IMR-90 (cell line): ENCODE measurements at regions not wholly inside any gene's neighbourhood (a gene's known extent, or its start where the extent isn't known, plus 50 kb on each side); places are given as distances from the start of the nearest gene placed in this dataset.

Experiments
- ATAC-seq: fragments of 200-7000 bp; cut with Tn5 transposase; 2 replicates; pipeline ENCODE4 v1.9.1; 2020; ENCODE audit warnings: low read depth, mild to moderate bottlenecking, moderate library complexity
- BruUV-seq: library from RNA; stranded (reverse); fragments of 400-500 nt; replicated peaks from 2 replicates; lab custom pipeline; 2021; lab: Mats Ljungman, UMichigan
- CTCF ChIA-PET: fragments of 300-600 bp; formaldehyde crosslinking; extraction: SDS; loops from one replicate; lab custom pipeline; 2021; ENCODE audit warnings: antibody characterized with exemption; lab: Yijun Ruan, JAX
- POLR2A ChIA-PET: fragments of 300-600 bp; sonication (Branson Sonifier 250); formaldehyde crosslinking; loops from one replicate; lab custom pipeline; 2022; ENCODE audit warnings: antibody characterized with exemption; ENCODE audit not compliant: unreplicated experiment; lab: Charles Lee
- DNase-seq: peaks from one replicate; pipeline ENCODE4 v3.0.0; 2013
- H2AFZ ChIP-seq: replicated peaks from 2 replicates; pipeline ENCODE3; 2013; ENCODE audit warnings: low read length, mild to moderate bottlenecking; ENCODE audit not compliant: poor library complexity
- H2AK5ac ChIP-seq: 2 replicates; pipeline ENCODE4 v1.6.1; 2013; ENCODE audit warnings: low read depth, low read length, inconsistent platforms
- H2AK9ac ChIP-seq: replicated peaks from 2 replicates; pipeline ENCODE3; 2013; ENCODE audit warnings: mild to moderate bottlenecking, low read depth, low read length, moderate library complexity; ENCODE audit not compliant: poor library complexity
- H2BK120ac ChIP-seq: 2 replicates; pipeline ENCODE4 v1.6.1; 2013; ENCODE audit warnings: low read depth, low read length, inconsistent platforms
- H2BK15ac ChIP-seq: 3 replicates; pipeline ENCODE4 v1.6.1; 2013; ENCODE audit warnings: low read depth, low read length, inconsistent platforms
- H2BK20ac ChIP-seq: 2 replicates; pipeline ENCODE4 v1.6.1; 2013; ENCODE audit warnings: low read depth, mild to moderate bottlenecking, inconsistent platforms, low read length, moderate library complexity
- H2BK5ac ChIP-seq: 2 replicates; pipeline ENCODE4 v1.6.1; 2013; ENCODE audit warnings: mild to moderate bottlenecking, low read depth, low read length, inconsistent platforms; ENCODE audit not compliant: poor library complexity, severe bottlenecking
- H3K14ac ChIP-seq: replicated peaks from 2 replicates; pipeline ENCODE4 v1.6.1; 2013; ENCODE audit warnings: low read depth, low read length, inconsistent platforms
- H3K18ac ChIP-seq: 2 replicates; pipeline ENCODE4 v1.6.1; 2013; ENCODE audit warnings: low read depth, low read length, control low read depth
- H3K23ac ChIP-seq: 2 replicates; pipeline ENCODE4 v1.6.1; 2013; ENCODE audit warnings: low read depth, low read length, inconsistent platforms
- H3K27ac ChIP-seq: 2 replicates; pipeline ENCODE4 v1.5.1; 2013; ENCODE audit warnings: mild to moderate bottlenecking, control low read depth, low read length; ENCODE audit not compliant: insufficient read depth
- H3K27me3 ChIP-seq: 2 replicates; pipeline ENCODE4 v1.6.1; 2013; ENCODE audit warnings: low read length; ENCODE audit not compliant: control insufficient read depth, insufficient read depth
- H3K36me3 ChIP-seq: 2 replicates; pipeline ENCODE4 v1.6.1; 2013; ENCODE audit warnings: low read length, mixed read lengths; ENCODE audit not compliant: control insufficient read depth, insufficient read depth
- H3K4ac ChIP-seq: 2 replicates; pipeline ENCODE4 v1.6.1; 2013; ENCODE audit warnings: low read depth, low read length, inconsistent platforms
- H3K4me1 ChIP-seq: 2 replicates; pipeline ENCODE4 v1.6.1; 2013; ENCODE audit warnings: low read length, mixed read lengths; ENCODE audit not compliant: control insufficient read depth, insufficient read depth
- H3K4me2 ChIP-seq: 2 replicates; pipeline ENCODE4 v1.6.1; 2013; ENCODE audit warnings: low read depth, mild to moderate bottlenecking, control low read depth, low read length, moderate library complexity
- H3K4me3 ChIP-seq: 2 replicates; pipeline ENCODE4 v1.5.1; 2013; ENCODE audit warnings: low read depth, mild to moderate bottlenecking, control low read depth, low read length, moderate library complexity; ENCODE audit not compliant: insufficient read depth
- H3K56ac ChIP-seq: 2 replicates; pipeline ENCODE4 v1.6.1; 2013; ENCODE audit warnings: low read length, inconsistent platforms; ENCODE audit not compliant: insufficient read depth; ENCODE audit errors: extremely low read depth
- H3K79me1 ChIP-seq, 2 experiments: 2 replicates each; pipeline ENCODE4 v1.6.1; 2013; ENCODE audit warnings: low read length in 2 of 2, inconsistent platforms in 1 of 2, low read depth in 1 of 2
- H3K9ac ChIP-seq: 2 replicates; pipeline ENCODE4 v1.6.1; 2013; ENCODE audit warnings: low read depth, low read length, control low read depth
- H3K9me1 ChIP-seq: 2 replicates; pipeline ENCODE4 v1.6.1; 2013; ENCODE audit warnings: low read length, inconsistent platforms; ENCODE audit not compliant: insufficient read depth
- H3K9me3 ChIP-seq: 2 replicates; pipeline ENCODE4 v1.6.1; 2013; ENCODE audit warnings: low read length; ENCODE audit not compliant: control insufficient read depth, insufficient read depth
- H4K20me1 ChIP-seq: 2 replicates; pipeline ENCODE4 v1.6.1; 2013; ENCODE audit warnings: low read length, inconsistent platforms; ENCODE audit not compliant: insufficient read depth
- H4K5ac ChIP-seq: 2 replicates; pipeline ENCODE4 v1.6.1; 2013; ENCODE audit warnings: mild to moderate bottlenecking, low read depth, low read length, control low read depth
- H4K8ac ChIP-seq, 2 experiments: 2 replicates each; pipeline ENCODE4 v1.6.1; 2013; ENCODE audit warnings: low read depth in 2 of 2, low read length in 2 of 2, control low read depth in 1 of 2, inconsistent platforms in 1 of 2
- H4K91ac ChIP-seq: 2 replicates; pipeline ENCODE4 v1.6.1; 2013; ENCODE audit warnings: low read depth, low read length, inconsistent platforms; ENCODE audit not compliant: insufficient read depth
- BHLHE40 ChIP-seq: fragments of 150-350 bp; IDR thresholded peaks from 2 replicates; pipeline ENCODE4 v1.6.1; 2016; ENCODE audit warnings: mild to moderate bottlenecking, low read depth, low read length
- CHD1 ChIP-seq: IDR thresholded peaks from 2 replicates; pipeline ENCODE4 v1.6.1; 2012; ENCODE audit warnings: low read depth, low read length, improper control_type of control experiment
- RFX5 ChIP-seq: IDR thresholded peaks from 2 replicates; pipeline ENCODE4 v1.8.0; 2012; ENCODE audit warnings: low read depth, mild to moderate bottlenecking, low read length, moderate library complexity
- WGBS, 2 experiments: methylation state at CpG; one replicate each; pipeline versions ENCODE4 v1.1.5 to v1.1.7; 2013; ENCODE audit warnings: missing lambda C conversion rate in 2 of 2; ENCODE audit not compliant: insufficient read length in 1 of 2; ENCODE audit errors: extremely low coverage in 2 of 2; 5-methylcytosine and 5-hydroxymethylcytosine counted together
- dilution Hi-C: fragments of 300-500 bp; cut with HindIII; formaldehyde crosslinking; loops from one replicate; pipeline ENCODE4 v1.14.3; 2018; ENCODE audit warnings: low sequenced_read_pairs; ENCODE audit not compliant: unreplicated experiment
- in situ Hi-C: fragments of 300-500 bp; cut with MboI; formaldehyde crosslinking; loops from 3 replicates; pipeline ENCODE4 v1.14.3; 2019; ENCODE audit warnings: low sequenced_read_pairs, inconsistent platforms, mixed read lengths
- intact Hi-C: fragments of 100-400 bp; cut with micrococcal nuclease; formaldehyde crosslinking; loops from 2 replicates; pipeline ENCODE4 v1.10.0; 2022
- TF ChIP-seq, protein P1 (sequence below): conservative IDR thresholded peaks from 2 replicates; pipeline ENCODE4 v1.5.1; 2012; ENCODE audit warnings: mild to moderate bottlenecking, low read depth, low read length, improper control_type of control experiment
- TF ChIP-seq, protein P2 (sequence below): fragments of 150-350 bp; IDR thresholded peaks from 2 replicates; pipeline ENCODE4 v1.6.1; 2016; ENCODE audit warnings: low read depth, mild to moderate bottlenecking, low read length, moderate library complexity, borderline replicate concordance

DNA sequence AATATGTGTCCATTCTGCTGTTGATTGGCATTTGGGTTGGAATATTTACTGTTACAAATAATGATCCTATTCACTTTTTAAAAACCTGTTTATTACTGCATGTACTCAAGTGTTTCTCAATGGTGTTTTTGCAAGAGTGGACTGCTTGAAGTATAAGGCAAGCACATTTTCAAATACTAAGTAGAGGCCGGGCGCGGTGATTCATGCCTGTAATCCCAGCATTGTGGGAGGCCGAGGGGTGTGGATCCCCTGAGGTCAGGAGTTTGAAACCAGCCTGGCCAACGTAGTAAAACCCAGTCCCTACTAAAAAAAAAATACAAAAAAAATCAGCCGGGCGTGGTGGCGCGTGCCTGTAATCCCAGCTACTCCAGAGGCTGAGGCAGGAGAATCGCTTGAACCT is 276.9 kb upstream of the ADGRL4 start:
- Histone ChIP-seq H2BK20ac (no peak overlapping the region), H4K5ac (no peak overlapping the region), H3K23ac (no peak overlapping the region), H2AK5ac (no peak overlapping the region), H4K20me1 (no peaks in the 10 kb centered on the region), H2AK9ac (no peak overlapping the region), H3K4me1 (no peaks in the 10 kb centered on the region), H3K9me1 (no peaks in the 10 kb centered on the region), H3K4ac (no peak overlapping the region), H4K8ac (no peak overlapping the region), H2BK15ac (no peak overlapping the region), H3K79me1 (no peaks in the 10 kb centered on the region), H3K27me3 (no peaks in the 10 kb centered on the region), H2AFZ (no peak overlapping the region), H3K56ac (no peak overlapping the region), H3K4me3 (no peak overlapping the region), H2BK120ac (no peak overlapping the region), H3K4me2 (no peak overlapping the region), H2BK5ac (no peak overlapping the region), H3K9ac (no peak overlapping the region), H3K14ac (no peak overlapping the region), H4K91ac (no peak overlapping the region), H3K27ac (no peak overlapping the region), H3K18ac (no peak overlapping the region), H3K36me3 (no peaks in the 10 kb centered on the region), H3K9me3 (no peaks in the 10 kb centered on the region)
- in situ Hi-C loops = no loop called here
- intact Hi-C loops = no loop called here
- TF ChIP-seq BHLHE40 (no peak), CHD1 (no peak), RFX5 (no peak)
- TF ChIP-seq, protein P1, sequence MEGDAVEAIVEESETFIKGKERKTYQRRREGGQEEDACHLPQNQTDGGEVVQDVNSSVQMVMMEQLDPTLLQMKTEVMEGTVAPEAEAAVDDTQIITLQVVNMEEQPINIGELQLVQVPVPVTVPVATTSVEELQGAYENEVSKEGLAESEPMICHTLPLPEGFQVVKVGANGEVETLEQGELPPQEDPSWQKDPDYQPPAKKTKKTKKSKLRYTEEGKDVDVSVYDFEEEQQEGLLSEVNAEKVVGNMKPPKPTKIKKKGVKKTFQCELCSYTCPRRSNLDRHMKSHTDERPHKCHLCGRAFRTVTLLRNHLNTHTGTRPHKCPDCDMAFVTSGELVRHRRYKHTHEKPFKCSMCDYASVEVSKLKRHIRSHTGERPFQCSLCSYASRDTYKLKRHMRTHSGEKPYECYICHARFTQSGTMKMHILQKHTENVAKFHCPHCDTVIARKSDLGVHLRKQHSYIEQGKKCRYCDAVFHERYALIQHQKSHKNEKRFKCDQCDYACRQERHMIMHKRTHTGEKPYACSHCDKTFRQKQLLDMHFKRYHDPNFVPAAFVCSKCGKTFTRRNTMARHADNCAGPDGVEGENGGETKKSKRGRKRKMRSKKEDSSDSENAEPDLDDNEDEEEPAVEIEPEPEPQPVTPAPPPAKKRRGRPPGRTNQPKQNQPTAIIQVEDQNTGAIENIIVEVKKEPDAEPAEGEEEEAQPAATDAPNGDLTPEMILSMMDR = no peak
- TF ChIP-seq, protein P2, sequence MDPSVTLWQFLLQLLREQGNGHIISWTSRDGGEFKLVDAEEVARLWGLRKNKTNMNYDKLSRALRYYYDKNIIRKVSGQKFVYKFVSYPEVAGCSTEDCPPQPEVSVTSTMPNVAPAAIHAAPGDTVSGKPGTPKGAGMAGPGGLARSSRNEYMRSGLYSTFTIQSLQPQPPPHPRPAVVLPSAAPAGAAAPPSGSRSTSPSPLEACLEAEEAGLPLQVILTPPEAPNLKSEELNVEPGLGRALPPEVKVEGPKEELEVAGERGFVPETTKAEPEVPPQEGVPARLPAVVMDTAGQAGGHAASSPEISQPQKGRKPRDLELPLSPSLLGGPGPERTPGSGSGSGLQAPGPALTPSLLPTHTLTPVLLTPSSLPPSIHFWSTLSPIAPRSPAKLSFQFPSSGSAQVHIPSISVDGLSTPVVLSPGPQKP = no peak
- POLR2A ChIA-PET = no interaction called here
- BruUV-seq = no TSS peak
- no CpG with 5 or more reads among the region's 10 CpGs for WGBS, 2 experiments
- dilution Hi-C loops = no loop called here
- CTCF ChIA-PET = no interaction called here
- DNase-seq = no peak
- ATAC-seq = no peak
